Activated CD4-positive, alpha-beta T cell treated with anti-CD3 and anti-CD28 coated beads, Interleukin-10, Interleukin-2, amounts not matched to agents 100 ng/mL and 50 ng/mL, durations not matched to agents 16 hours and 8 hours (primary cell): ENCODE measurements at regions not wholly inside any gene's neighbourhood (a gene's known extent, or its start where the extent isn't known, plus 50 kb on each side); places are given as distances from the start of the nearest gene placed in this dataset.

Experiments used
- DNase-seq: peaks from one replicate; pipeline ENCODE4 v3.0.0-alpha.2; 2020

DNA sequence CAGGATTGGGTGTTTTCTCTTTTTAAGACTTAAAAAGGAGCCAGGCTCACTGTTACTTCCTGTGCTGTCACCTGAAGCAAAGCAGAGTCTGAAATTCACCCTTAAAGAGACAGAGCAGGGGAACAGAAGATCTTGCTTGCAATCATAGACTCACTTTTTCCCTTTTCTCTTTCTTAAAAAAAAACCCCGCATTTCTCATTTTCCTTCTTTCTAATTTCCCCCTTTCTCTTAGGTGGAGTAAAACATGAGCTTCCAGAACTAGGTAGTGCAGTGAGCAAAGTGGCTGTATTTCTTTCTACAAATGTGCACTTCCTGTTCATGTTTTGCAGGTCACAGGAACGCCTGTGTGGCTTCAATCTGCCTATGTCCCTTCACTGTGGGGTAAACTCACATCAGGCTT, 381.2 kb downstream of the LPIN1 start:
- DNase-seq: no peak

DNA sequence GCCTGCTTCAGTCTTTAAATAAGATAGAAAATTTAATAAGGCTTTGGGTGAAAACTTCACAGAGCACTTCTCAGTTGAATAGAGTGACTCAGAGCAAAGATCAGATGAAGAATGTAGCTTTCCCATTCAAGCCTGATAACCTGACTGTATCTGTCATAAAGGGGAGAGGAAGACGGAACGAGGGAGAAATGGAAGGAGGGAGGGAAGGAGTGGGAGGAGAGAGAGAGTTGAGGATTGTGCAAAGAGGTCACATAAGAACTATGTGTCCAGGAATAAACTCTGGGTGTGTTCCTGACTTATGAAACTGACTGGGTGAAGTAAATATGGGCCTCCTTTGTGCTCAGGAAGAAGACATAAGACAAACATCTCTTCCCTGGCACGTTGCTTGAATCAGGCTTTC, 385.5 kb downstream of the LPIN1 start:
- DNase-seq: no peak

DNA sequence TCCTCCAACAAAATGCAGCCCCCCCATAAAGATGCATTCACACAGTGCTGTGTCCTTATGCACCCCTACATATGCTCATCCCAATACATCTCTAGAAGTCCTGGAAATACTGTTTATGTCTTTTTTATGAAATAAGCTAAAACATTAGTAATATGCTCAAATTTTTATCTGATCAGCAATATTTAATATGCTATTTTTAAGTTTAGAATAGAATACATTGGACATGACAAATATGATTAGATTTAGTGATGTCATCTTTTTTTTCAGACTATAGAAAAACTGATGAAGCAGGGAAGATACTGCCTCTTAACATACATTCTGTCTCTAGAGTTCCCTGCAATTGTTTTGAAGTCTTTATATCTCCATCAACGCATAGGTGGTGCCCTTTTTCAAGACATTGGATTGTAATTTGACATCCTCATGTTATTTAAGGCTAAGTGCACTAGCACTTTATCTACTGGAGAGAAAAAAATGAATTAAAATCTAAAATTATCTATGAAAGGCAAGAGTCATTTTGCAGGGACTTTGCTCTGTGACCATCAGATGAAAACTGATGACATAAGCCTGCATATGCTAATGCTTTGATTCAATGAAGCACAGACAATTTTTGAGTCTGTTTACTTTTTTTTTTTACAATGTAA, 395.3 kb downstream of the LPIN1 start:
- DNase-seq: no peak

GRCh38 chr2:12151716-12152115, 405.3 kb downstream of the LPIN1 start:
- no peak for DNase-seq

- no peak for DNase-seq
Measured at GRCh38 chr2:12152888-12153287, 406.5 kb downstream of the LPIN1 start.

DNA sequence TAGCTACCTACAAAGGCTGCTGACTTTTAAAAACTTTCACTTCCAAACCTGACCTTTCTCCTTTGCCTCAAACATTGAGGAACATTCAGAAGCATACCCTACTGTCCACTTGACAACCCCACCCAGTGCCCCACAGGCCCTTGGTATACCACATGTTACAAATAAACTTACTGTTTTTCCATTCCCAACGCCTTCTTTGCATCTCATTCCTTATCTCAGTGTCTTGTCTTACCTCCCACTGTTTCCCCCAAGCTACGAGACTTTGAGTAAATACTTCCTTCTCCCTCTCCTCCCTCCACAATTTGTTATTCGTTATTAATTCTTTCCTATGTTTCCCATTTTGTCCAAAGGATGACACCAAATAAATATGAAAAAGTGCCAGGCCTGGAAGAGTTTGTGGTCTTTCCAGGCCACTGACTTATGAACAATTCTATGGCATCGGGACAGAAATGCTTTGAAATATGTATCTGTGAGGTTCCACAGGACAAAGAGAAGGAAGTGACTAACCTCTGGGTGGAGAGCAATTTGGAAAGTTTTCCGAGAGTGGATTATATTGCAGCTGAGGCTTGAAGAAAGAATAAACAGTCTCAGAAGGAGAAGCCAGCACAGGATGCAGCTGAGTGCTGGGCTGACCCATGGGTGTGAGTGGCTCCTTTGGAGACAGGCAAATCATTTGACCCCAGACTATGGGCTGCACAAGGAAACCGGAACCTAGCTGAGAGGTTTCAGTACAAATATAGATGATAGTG, 409.0 kb downstream of the LPIN1 start:
- DNase-seq: no peak

GRCh38 chr2:12156349-12156748, 409.9 kb downstream of the LPIN1 start:
- DNase-seq: no peak

DNA sequence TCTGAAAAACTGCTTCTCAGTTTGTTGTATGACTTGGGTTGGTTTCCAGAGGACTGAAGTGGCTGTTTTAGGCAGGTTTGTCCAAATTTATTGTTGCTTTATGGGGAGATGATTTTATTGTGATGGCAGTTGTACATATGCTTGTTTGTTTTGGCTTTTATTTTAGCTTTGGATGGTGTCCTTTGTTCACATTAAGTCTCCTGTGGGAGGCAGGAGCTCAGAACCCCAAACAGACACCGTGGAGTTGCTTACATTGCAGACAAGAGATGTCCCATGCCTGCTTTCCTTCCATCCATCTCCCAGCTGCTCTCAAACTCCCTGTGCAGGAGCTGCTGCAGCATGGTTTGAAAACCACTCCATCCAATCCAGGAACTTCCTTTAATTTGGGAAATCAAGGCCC, 414.7 kb downstream of the LPIN1 start:
- no peak for DNase-seq

GRCh38 chr2:12162269-12163247, 416.1 kb downstream of the LPIN1 start:
- no peak for DNase-seq

DNA sequence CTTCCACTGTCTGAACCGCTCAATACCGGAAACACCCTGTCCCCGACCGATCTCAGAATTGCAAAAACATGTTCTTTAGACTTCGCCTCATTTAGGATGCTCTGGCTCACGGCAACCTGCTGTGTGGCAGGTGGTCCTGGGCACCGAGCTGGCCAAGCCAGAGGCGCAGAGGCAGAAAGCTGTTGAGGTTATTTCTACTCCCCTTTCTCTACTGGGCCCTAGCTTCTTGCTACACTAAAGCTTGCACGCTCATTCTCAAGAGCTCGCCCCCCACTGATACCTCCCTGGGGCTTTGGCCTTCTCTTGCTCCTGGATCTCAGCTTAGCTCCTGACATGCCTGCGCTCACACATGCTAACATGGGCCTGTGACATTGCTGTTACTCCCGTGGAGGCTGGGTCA, 417.4 kb downstream of the LPIN1 start:
- no peak for DNase-seq

DNA sequence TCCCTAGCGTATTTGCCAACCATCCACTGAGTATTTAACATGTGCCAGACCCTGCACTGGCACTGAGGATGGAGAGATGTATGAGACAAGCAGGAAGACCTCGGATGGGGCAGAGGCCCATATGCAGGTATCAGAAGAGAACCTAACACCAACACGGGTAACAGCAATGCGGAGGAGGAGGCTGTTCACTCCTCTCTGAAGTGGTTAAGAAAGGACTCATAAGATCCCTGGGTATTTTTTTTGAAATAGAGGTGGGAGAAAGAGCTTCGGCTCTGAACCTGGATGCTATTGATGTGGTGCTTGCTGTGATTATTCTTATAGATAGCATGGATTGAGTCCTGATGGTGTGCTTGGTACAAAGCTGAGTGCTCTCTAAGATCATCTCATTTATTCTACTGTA, 418.3 kb downstream of the LPIN1 start:
- no peak for DNase-seq

GRCh38 chr2:12167525-12168317, 421.3 kb downstream of the LPIN1 start:
- DNase-seq: no peak

DNA sequence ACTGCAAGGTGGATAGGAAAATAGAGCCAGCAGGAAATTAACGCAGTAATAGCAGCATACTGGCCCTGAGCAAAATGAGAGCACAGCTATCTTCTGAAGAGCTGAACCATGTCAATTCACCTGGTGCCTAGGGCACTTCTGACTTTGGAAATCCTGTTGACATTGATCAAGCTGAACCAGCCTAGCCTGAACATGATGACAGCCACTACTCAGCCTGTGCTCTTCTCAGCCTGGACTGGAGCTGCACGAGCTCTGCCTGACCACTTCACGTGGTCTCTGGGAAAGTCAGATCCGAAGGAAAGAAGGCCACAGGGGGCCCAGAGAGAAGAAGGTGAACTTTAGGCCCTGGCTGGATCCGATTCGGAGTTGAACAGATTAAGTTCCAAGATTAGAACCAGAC, 421.9 kb downstream of the LPIN1 start:
- DNase-seq: no peak

- no peak for DNase-seq
Measured at GRCh38 chr2:12168791-12169388, 422.5 kb downstream of the LPIN1 start.

GRCh38 chr2:12169721-12170120, 423.3 kb downstream of the LPIN1 start:
- no peak for DNase-seq

GRCh38 chr2:12170121-12170520, 423.7 kb downstream of the LPIN1 start:
- no peak for DNase-seq

DNA sequence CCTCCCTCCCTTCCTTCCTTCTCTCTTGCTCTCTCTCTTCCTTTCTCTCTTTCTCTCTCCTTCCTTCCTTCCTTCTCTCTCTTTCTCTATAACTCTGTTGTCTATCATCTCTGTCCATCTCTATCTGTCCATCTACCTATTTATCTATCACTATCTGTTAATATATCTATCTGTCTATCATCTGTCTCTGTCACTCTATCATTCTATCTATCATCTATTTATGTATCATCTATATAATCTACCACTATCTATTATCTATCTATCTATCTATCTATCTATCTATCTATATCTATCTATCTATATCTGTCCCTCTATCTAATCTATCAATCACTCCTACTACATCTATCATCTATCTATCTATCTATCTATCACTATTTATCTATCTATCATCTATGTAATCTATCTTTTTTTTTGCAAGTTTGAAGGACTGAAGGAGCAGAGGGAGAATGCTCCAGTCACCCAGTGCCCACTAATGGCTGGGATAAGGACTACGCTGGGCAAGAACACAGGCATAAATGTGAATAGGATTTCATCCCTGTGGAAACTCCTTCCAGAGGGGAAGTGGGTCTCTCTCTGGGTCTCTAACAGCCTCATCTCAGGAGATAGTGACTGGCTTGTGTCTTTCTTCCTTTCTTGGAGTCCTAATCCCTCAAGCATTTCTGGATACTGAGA, 427.0 kb downstream of the LPIN1 start:
- DNase-seq: no peak

GRCh38 chr2:12173943-12174340, 427.5 kb downstream of the LPIN1 start:
- no peak for DNase-seq

DNA sequence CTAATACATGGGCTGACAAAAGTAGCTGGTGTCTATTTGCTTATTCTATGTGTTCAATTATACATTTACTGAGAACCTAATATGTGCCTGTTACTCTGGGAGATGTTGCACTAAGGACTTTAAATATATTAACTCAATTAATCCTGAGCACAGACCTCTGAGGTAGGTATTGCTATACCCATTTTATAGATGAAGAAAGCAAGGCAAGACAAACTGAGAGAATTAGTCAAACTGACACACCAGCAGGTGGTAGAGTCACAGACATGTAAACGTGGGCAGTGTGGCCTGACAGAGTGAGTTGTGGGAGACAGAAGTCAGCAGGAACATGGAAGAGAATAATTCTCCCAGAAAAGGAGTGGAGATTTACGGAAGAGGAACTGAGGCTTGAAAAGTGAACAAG, 428.9 kb downstream of the LPIN1 start:
- no peak for DNase-seq

DNA sequence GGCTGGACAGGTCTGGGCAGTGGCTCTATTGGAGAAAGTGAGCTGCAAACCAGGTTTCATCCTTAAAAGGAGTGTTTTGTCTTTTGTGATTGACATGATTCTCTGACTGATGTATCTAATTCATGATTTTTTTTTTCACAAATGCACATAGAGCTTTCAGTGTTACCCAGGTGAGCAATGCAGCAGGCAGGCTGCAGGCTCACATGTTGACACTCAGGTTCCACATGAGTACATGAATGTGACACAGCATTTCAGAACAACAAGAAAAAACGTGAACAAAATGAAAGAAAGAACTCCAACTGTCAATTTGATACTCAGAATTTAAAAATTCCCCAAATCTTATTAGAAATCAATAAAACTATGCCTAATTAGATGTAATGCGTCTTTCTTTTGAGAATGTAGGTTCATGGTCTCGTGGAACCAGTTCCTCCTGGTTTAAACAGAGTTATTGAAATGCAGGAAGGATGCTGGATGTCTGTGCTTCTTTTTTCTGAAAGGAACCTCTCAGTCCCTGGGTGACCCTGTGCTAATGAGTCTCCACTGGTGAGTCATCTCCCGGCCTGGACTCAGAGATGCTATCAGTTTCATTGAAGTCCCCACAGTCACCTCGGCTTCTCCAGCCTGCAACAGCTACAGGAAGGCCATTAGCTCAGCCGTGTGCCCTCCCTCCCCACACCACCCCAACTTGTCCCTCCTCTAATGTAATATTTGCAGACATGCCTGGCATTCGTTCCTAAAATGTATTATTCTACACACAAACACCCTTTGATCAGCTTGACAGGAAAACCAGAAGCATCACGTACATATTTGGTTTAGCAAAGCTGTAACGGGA, 430.4 kb downstream of the LPIN1 start:
- DNase-seq: no peak
